IMR-90 (cell line): ENCODE measurements at regions not wholly inside any gene's neighbourhood (a gene's known extent, or its start where the extent isn't known, plus 50 kb on each side); places are given as distances from the start of the nearest gene placed in this dataset.

Experiments
- ATAC-seq: fragments of 200-7000 bp; cut with Tn5 transposase; 2 replicates; pipeline ENCODE4 v1.9.1; 2020; ENCODE audit warnings: low read depth, mild to moderate bottlenecking, moderate library complexity
- BruUV-seq: library from RNA; stranded (reverse); fragments of 400-500 nt; replicated peaks from 2 replicates; lab custom pipeline; 2021; lab: Mats Ljungman, UMichigan
- CTCF ChIA-PET: fragments of 300-600 bp; formaldehyde crosslinking; extraction: SDS; loops from one replicate; lab custom pipeline; 2021; ENCODE audit warnings: antibody characterized with exemption; lab: Yijun Ruan, JAX
- POLR2A ChIA-PET: fragments of 300-600 bp; sonication (Branson Sonifier 250); formaldehyde crosslinking; loops from one replicate; lab custom pipeline; 2022; ENCODE audit warnings: antibody characterized with exemption; ENCODE audit not compliant: unreplicated experiment; lab: Charles Lee
- DNase-seq: peaks from one replicate; pipeline ENCODE4 v3.0.0; 2013
- H2AFZ ChIP-seq: replicated peaks from 2 replicates; pipeline ENCODE3; 2013; ENCODE audit warnings: low read length, mild to moderate bottlenecking; ENCODE audit not compliant: poor library complexity
- H2AK5ac ChIP-seq: 2 replicates; pipeline ENCODE4 v1.6.1; 2013; ENCODE audit warnings: low read depth, low read length, inconsistent platforms
- H2AK9ac ChIP-seq: replicated peaks from 2 replicates; pipeline ENCODE3; 2013; ENCODE audit warnings: mild to moderate bottlenecking, low read depth, low read length, moderate library complexity; ENCODE audit not compliant: poor library complexity
- H2BK120ac ChIP-seq: 2 replicates; pipeline ENCODE4 v1.6.1; 2013; ENCODE audit warnings: low read depth, low read length, inconsistent platforms
- H2BK15ac ChIP-seq: 3 replicates; pipeline ENCODE4 v1.6.1; 2013; ENCODE audit warnings: low read depth, low read length, inconsistent platforms
- H2BK20ac ChIP-seq: 2 replicates; pipeline ENCODE4 v1.6.1; 2013; ENCODE audit warnings: low read depth, mild to moderate bottlenecking, inconsistent platforms, low read length, moderate library complexity
- H2BK5ac ChIP-seq: 2 replicates; pipeline ENCODE4 v1.6.1; 2013; ENCODE audit warnings: mild to moderate bottlenecking, low read depth, low read length, inconsistent platforms; ENCODE audit not compliant: poor library complexity, severe bottlenecking
- H3K14ac ChIP-seq: replicated peaks from 2 replicates; pipeline ENCODE4 v1.6.1; 2013; ENCODE audit warnings: low read depth, low read length, inconsistent platforms
- H3K18ac ChIP-seq: 2 replicates; pipeline ENCODE4 v1.6.1; 2013; ENCODE audit warnings: low read depth, low read length, control low read depth
- H3K23ac ChIP-seq: 2 replicates; pipeline ENCODE4 v1.6.1; 2013; ENCODE audit warnings: low read depth, low read length, inconsistent platforms
- H3K27ac ChIP-seq: 2 replicates; pipeline ENCODE4 v1.5.1; 2013; ENCODE audit warnings: mild to moderate bottlenecking, control low read depth, low read length; ENCODE audit not compliant: insufficient read depth
- H3K27me3 ChIP-seq: 2 replicates; pipeline ENCODE4 v1.6.1; 2013; ENCODE audit warnings: low read length; ENCODE audit not compliant: control insufficient read depth, insufficient read depth
- H3K36me3 ChIP-seq: 2 replicates; pipeline ENCODE4 v1.6.1; 2013; ENCODE audit warnings: low read length, mixed read lengths; ENCODE audit not compliant: control insufficient read depth, insufficient read depth
- H3K4ac ChIP-seq: 2 replicates; pipeline ENCODE4 v1.6.1; 2013; ENCODE audit warnings: low read depth, low read length, inconsistent platforms
- H3K4me1 ChIP-seq: 2 replicates; pipeline ENCODE4 v1.6.1; 2013; ENCODE audit warnings: low read length, mixed read lengths; ENCODE audit not compliant: control insufficient read depth, insufficient read depth
- H3K4me2 ChIP-seq: 2 replicates; pipeline ENCODE4 v1.6.1; 2013; ENCODE audit warnings: low read depth, mild to moderate bottlenecking, control low read depth, low read length, moderate library complexity
- H3K4me3 ChIP-seq: 2 replicates; pipeline ENCODE4 v1.5.1; 2013; ENCODE audit warnings: low read depth, mild to moderate bottlenecking, control low read depth, low read length, moderate library complexity; ENCODE audit not compliant: insufficient read depth
- H3K56ac ChIP-seq: 2 replicates; pipeline ENCODE4 v1.6.1; 2013; ENCODE audit warnings: low read length, inconsistent platforms; ENCODE audit not compliant: insufficient read depth; ENCODE audit errors: extremely low read depth
- H3K79me1 ChIP-seq, 2 experiments: 2 replicates each; pipeline ENCODE4 v1.6.1; 2013; ENCODE audit warnings: low read length in 2 of 2, inconsistent platforms in 1 of 2, low read depth in 1 of 2
- H3K9ac ChIP-seq: 2 replicates; pipeline ENCODE4 v1.6.1; 2013; ENCODE audit warnings: low read depth, low read length, control low read depth
- H3K9me1 ChIP-seq: 2 replicates; pipeline ENCODE4 v1.6.1; 2013; ENCODE audit warnings: low read length, inconsistent platforms; ENCODE audit not compliant: insufficient read depth
- H3K9me3 ChIP-seq: 2 replicates; pipeline ENCODE4 v1.6.1; 2013; ENCODE audit warnings: low read length; ENCODE audit not compliant: control insufficient read depth, insufficient read depth
- H4K20me1 ChIP-seq: 2 replicates; pipeline ENCODE4 v1.6.1; 2013; ENCODE audit warnings: low read length, inconsistent platforms; ENCODE audit not compliant: insufficient read depth
- H4K5ac ChIP-seq: 2 replicates; pipeline ENCODE4 v1.6.1; 2013; ENCODE audit warnings: mild to moderate bottlenecking, low read depth, low read length, control low read depth
- H4K8ac ChIP-seq, 2 experiments: 2 replicates each; pipeline ENCODE4 v1.6.1; 2013; ENCODE audit warnings: low read depth in 2 of 2, low read length in 2 of 2, control low read depth in 1 of 2, inconsistent platforms in 1 of 2
- H4K91ac ChIP-seq: 2 replicates; pipeline ENCODE4 v1.6.1; 2013; ENCODE audit warnings: low read depth, low read length, inconsistent platforms; ENCODE audit not compliant: insufficient read depth
- FOS ChIP-seq: fragments of 150-350 bp; IDR thresholded peaks from 2 replicates; pipeline ENCODE4 v1.6.1; 2016; ENCODE audit warnings: low read depth, low read length
- MAFK ChIP-seq: IDR thresholded peaks from 2 replicates; pipeline ENCODE4 v1.6.1; 2012; ENCODE audit warnings: low read depth, low read length, improper control_type of control experiment
- WGBS, 2 experiments: methylation state at CpG; one replicate each; pipeline versions ENCODE4 v1.1.5 to v1.1.7; 2013; ENCODE audit warnings: missing lambda C conversion rate in 2 of 2; ENCODE audit not compliant: insufficient read length in 1 of 2; ENCODE audit errors: extremely low coverage in 2 of 2; 5-methylcytosine and 5-hydroxymethylcytosine counted together
- dilution Hi-C: fragments of 300-500 bp; cut with HindIII; formaldehyde crosslinking; loops from one replicate; pipeline ENCODE4 v1.14.3; 2018; ENCODE audit warnings: low sequenced_read_pairs; ENCODE audit not compliant: unreplicated experiment
- in situ Hi-C: fragments of 300-500 bp; cut with MboI; formaldehyde crosslinking; loops from 3 replicates; pipeline ENCODE4 v1.14.3; 2019; ENCODE audit warnings: low sequenced_read_pairs, inconsistent platforms, mixed read lengths
- intact Hi-C: fragments of 100-400 bp; cut with micrococcal nuclease; formaldehyde crosslinking; loops from 2 replicates; pipeline ENCODE4 v1.10.0; 2022

GRCh38 chr22:27023591-27023990 is 366.2 kb downstream of the MIAT start:
- Histone ChIP-seq H3K27me3 (peaks cover 18% of the 10 kb centered on the region), H3K4me1 (no peaks in the 10 kb centered on the region), H2BK20ac (no peak overlapping the region), H3K4me3 (no peak overlapping the region), H3K4me2 (no peak overlapping the region), H3K14ac (no peak overlapping the region), H3K56ac (no peak overlapping the region), H4K8ac (no peak overlapping the region), H3K18ac (no peak overlapping the region), H4K91ac (no peak overlapping the region), H4K5ac (no peak overlapping the region), H3K9ac (no peak overlapping the region), H3K27ac (no peak overlapping the region), H3K9me3 (no peaks in the 10 kb centered on the region), H2AK9ac (no peak overlapping the region), H3K4ac (no peak overlapping the region), H2AFZ (no peak overlapping the region), H4K20me1 (no peaks in the 10 kb centered on the region), H3K36me3 (no peaks in the 10 kb centered on the region), H3K23ac (no peak overlapping the region), H3K9me1 (no peaks in the 10 kb centered on the region), H2AK5ac (no peak overlapping the region), H2BK15ac (no peak overlapping the region), H3K79me1 (no peaks in the 10 kb centered on the region), H2BK120ac (no peak overlapping the region), H2BK5ac (no peak overlapping the region)
- ChIA-PET POLR2A (interaction anchor here (0.6 kb wide), 1 partner anchor 14 kb away, joined by 4 read pairs; no protein-coding TSS in a partner anchor), CTCF (no interaction called here)
- in situ Hi-C loops (no loop called here), dilution Hi-C loops (no loop called here), intact Hi-C loops (no loop called here)
- ATAC-seq: no peak
- TF ChIP-seq FOS (no peak), MAFK (no peak)
- DNase-seq: no peak
- no TSS peak for BruUV-seq
- no CpG with 5 or more reads among the region's 1 CpG for WGBS, 2 experiments
